ENCODE measurements at regions not wholly inside any gene's neighbourhood (a gene's known extent, or its start where the extent isn't known, plus 50 kb on each side); places are given as distances from the start of the nearest gene placed in this dataset.

DNA sequence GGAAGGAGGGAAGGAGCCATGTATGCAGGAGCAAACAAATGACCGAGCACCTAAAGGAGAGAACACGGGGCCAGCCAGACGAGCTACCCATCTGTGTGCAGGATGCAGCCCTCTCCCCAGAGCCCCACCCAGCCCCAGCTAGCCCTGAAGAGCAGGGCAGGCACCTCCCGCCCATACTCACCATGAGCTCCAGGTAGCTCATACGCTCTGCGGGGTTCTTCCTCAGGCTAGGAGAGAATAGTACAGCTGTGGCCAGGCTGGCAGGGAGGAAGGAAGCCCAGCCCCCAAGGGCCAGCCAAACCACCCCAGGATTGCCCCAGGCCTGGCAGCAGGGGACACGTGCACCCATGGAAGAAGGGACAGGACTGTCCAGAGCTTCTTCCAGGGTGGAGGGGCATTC is 81.9 kb downstream of the KCNJ18 start:
- TF ChIP-seq, protein P1, sequence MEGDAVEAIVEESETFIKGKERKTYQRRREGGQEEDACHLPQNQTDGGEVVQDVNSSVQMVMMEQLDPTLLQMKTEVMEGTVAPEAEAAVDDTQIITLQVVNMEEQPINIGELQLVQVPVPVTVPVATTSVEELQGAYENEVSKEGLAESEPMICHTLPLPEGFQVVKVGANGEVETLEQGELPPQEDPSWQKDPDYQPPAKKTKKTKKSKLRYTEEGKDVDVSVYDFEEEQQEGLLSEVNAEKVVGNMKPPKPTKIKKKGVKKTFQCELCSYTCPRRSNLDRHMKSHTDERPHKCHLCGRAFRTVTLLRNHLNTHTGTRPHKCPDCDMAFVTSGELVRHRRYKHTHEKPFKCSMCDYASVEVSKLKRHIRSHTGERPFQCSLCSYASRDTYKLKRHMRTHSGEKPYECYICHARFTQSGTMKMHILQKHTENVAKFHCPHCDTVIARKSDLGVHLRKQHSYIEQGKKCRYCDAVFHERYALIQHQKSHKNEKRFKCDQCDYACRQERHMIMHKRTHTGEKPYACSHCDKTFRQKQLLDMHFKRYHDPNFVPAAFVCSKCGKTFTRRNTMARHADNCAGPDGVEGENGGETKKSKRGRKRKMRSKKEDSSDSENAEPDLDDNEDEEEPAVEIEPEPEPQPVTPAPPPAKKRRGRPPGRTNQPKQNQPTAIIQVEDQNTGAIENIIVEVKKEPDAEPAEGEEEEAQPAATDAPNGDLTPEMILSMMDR (IDR thresholded peaks at IDR 0.05) = no peak
- no peak for TF ChIP-seq POLR2A (IDR thresholded peaks at IDR 0.05)
